Stomach (tissue), 4 donors: ENCODE measurements at regions not wholly inside any gene's neighbourhood (a gene's known extent, or its start where the extent isn't known, plus 50 kb on each side); places are given as distances from the start of the nearest gene placed in this dataset.

Experiments
- EP300 ChIP-seq: sonication (generic); formaldehyde crosslinking; IDR thresholded peaks from one replicate; pipeline ENCODE4 v1.6.1; 2017; ENCODE audit warnings: antibody characterized with exemption
- POLR2A ChIP-seq, 4 donors: fragments of 450-650 bp; IDR thresholded peaks; one replicate each; pipeline ENCODE4 v1.6.1; 2016; ENCODE audit warnings: antibody characterized with exemption in 4 of 4, control low read depth in 2 of 4, mild to moderate bottlenecking in 1 of 4, moderate library complexity in 1 of 4
- POLR2AphosphoS5 ChIP-seq, 3 donors: sonication (generic); formaldehyde crosslinking; IDR thresholded peaks; one replicate each; pipeline ENCODE4 v1.6.1; 2016; ENCODE audit warnings: antibody characterized with exemption in 3 of 3
- TF ChIP-seq, protein P1 (sequence below), 7 experiments: fragments of 450-650 bp in 4 of 7; fragments of 200-600 bp in 3 of 7; sonication (generic) in 3 of 7; IDR thresholded peaks; one replicate each; pipeline ENCODE4 v1.5.1; 2016 to 2019; ENCODE audit warnings: antibody characterized with exemption in 7 of 7, control low read depth in 2 of 7, mild to moderate bottlenecking in 1 of 7

DNA sequence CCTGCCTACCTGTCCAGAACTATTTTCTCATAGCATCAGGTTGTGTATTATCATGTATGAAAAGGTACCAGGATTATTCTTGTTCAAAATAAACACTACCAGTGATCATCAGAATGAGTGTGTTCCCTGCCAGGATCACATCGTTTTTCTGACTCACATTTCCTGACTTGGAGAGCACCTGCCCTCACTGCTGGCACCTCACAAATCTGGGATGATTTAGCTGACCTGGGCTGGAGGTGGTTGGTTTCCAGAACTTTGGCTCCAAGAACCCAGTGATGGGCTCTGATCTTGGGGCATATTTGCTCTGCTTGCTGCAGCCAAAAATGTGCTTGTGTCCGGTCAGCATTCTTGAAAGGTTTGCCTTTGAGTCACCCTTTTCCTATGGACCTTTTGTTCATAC is 836.3 kb upstream of the ACVR2A start:
- TF ChIP-seq, protein P1, sequence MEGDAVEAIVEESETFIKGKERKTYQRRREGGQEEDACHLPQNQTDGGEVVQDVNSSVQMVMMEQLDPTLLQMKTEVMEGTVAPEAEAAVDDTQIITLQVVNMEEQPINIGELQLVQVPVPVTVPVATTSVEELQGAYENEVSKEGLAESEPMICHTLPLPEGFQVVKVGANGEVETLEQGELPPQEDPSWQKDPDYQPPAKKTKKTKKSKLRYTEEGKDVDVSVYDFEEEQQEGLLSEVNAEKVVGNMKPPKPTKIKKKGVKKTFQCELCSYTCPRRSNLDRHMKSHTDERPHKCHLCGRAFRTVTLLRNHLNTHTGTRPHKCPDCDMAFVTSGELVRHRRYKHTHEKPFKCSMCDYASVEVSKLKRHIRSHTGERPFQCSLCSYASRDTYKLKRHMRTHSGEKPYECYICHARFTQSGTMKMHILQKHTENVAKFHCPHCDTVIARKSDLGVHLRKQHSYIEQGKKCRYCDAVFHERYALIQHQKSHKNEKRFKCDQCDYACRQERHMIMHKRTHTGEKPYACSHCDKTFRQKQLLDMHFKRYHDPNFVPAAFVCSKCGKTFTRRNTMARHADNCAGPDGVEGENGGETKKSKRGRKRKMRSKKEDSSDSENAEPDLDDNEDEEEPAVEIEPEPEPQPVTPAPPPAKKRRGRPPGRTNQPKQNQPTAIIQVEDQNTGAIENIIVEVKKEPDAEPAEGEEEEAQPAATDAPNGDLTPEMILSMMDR (IDR thresholded peaks at IDR 0.05) = no peak
- TF ChIP-seq POLR2AphosphoS5 (IDR thresholded peaks at IDR 0.05) (no peak), POLR2A (IDR thresholded peaks at IDR 0.05) (no peak), EP300 (no peak)
